GM12878 (cell line): ENCODE measurements at regions not wholly inside any gene's neighbourhood (a gene's known extent, or its start where the extent isn't known, plus 50 kb on each side); places are given as distances from the start of the nearest gene placed in this dataset.

Experiments used
- ATAC-seq: fragments of 200-7000 bp; cut with Tn5 transposase; 3 replicates; pipeline ENCODE4 v1.9.1; 2020; ENCODE audit warnings: mild to moderate bottlenecking, moderate library complexity
- BruUV-seq: library from RNA; stranded (reverse); fragments of 400-500 nt; replicated peaks from 2 replicates; lab custom pipeline; 2021; lab: Mats Ljungman, UMichigan
- CTCF ChIA-PET: fragments of 300-600 bp; sonication (Branson Sonifier 250); formaldehyde crosslinking; extraction: SDS; loops from one replicate; lab custom pipeline; 2021; ENCODE audit warnings: inconsistent platforms; lab: Yijun Ruan, JAX
- POLR2A ChIA-PET: fragments of 350-600 bp; formaldehyde crosslinking; extraction: SDS; loops from one replicate; lab custom pipeline; 2021; ENCODE audit warnings: inconsistent platforms; lab: Charles Lee
- RAD21 ChIA-PET: fragments of 300-600 bp; sonication (Branson Sonifier 250); formaldehyde crosslinking; loops from one replicate; lab custom pipeline; 2023; ENCODE audit warnings: antibody characterized with exemption; ENCODE audit not compliant: unreplicated experiment; lab: Charles Lee
- SMC1A ChIA-PET: fragments of 300-600 bp; sonication (Branson Sonifier 250); formaldehyde crosslinking; loops from one replicate; lab custom pipeline; 2023; ENCODE audit not compliant: unreplicated experiment, uncharacterized antibody; lab: Charles Lee
- DNase-seq: peaks from one replicate; pipeline ENCODE4 v3.0.0-alpha.2; 2011; ENCODE audit warnings: low read depth, low spot score
- FAIRE-seq: peaks from 3 replicates; lab custom pipeline; 2011; peaks lifted over from hg19 to GRCh38; lab: Jason Lieb, UNC
- H2AFZ ChIP-seq: 2 replicates; pipeline ENCODE4 v1.6.0; 2011; ENCODE audit warnings: low read depth, low read length, control low read depth; ENCODE audit not compliant: control insufficient read depth
- H3K27ac ChIP-seq: 2 replicates; pipeline ENCODE4 v1.5.1; 2011; ENCODE audit warnings: control low read depth; ENCODE audit not compliant: control insufficient read depth, insufficient read depth
- H3K27me3 ChIP-seq, 2 experiments: replicated peaks in 1 of 2; 2 replicates each; pipeline versions ENCODE4 v1.6.0 to v1.6.1; 2011; ENCODE audit warnings: low read length in 1 of 2; ENCODE audit not compliant: control insufficient read depth in 2 of 2, insufficient read depth in 2 of 2
- H3K36me3 ChIP-seq, 2 experiments: 2 replicates each; pipeline ENCODE4 v1.5.1; 2011; ENCODE audit warnings: low read length in 1 of 2; ENCODE audit not compliant: control insufficient read depth in 2 of 2, insufficient read depth in 2 of 2
- H3K4me1 ChIP-seq: 2 replicates; pipeline ENCODE4 v1.6.1; 2011; ENCODE audit warnings: mild to moderate bottlenecking, low read length, moderate library complexity, mixed read lengths; ENCODE audit not compliant: control insufficient read depth, insufficient read depth
- H3K4me2 ChIP-seq: 2 replicates; pipeline ENCODE4 v1.6.0; 2011; ENCODE audit warnings: control low read depth; ENCODE audit not compliant: control insufficient read depth, insufficient read depth
- H3K4me3 ChIP-seq: fragments of 200-600 bp; sonication (generic); 2 replicates; pipeline ENCODE4 v1.5.1; 2016
- H3K79me2 ChIP-seq: 2 replicates; pipeline ENCODE4 v1.6.0; 2011; ENCODE audit warnings: low read length; ENCODE audit not compliant: control insufficient read depth, insufficient read depth
- H3K9ac ChIP-seq: 2 replicates; pipeline ENCODE4 v1.8.0; 2011; ENCODE audit warnings: low read length, control low read depth, mixed read lengths; ENCODE audit not compliant: control insufficient read depth, insufficient read depth
- H3K9me3 ChIP-seq: replicated peaks from 3 replicates; pipeline ENCODE4 v1.5.1; 2011; ENCODE audit warnings: mild to moderate bottlenecking, low read length; ENCODE audit not compliant: control insufficient read depth, insufficient read depth
- H4K20me1 ChIP-seq: 2 replicates; pipeline ENCODE4 v1.6.0; 2011; ENCODE audit not compliant: control insufficient read depth, insufficient read depth
- BACH1 ChIP-seq: fragments of 450-650 bp; IDR thresholded peaks from 2 replicates; pipeline ENCODE4 v1.6.1; 2017; ENCODE audit warnings: mild to moderate bottlenecking, borderline replicate concordance
- RCOR1 ChIP-seq: conservative IDR thresholded peaks from 2 replicates; pipeline ENCODE4 v1.6.1; 2012; ENCODE audit warnings: low read depth, low read length, improper control_type of control experiment
- TBL1XR1 ChIP-seq: IDR thresholded peaks from 2 replicates; pipeline ENCODE4 v1.6.1; 2012; ENCODE audit warnings: low read depth, low read length, improper control_type of control experiment
- YY1 ChIP-seq: IDR thresholded peaks from 2 replicates; pipeline ENCODE4 v1.6.1; 2011; ENCODE audit warnings: low read depth, mild to moderate bottlenecking, low read length
- ZNF217 ChIP-seq: fragments of 450-650 bp; IDR thresholded peaks from 2 replicates; pipeline ENCODE4 v1.6.1; 2017; ENCODE audit warnings: antibody characterized with exemption, mild to moderate bottlenecking
- WGBS: methylation state at CpG from one replicate; pipeline ENCODE4 v1.1.6; 2016; ENCODE audit warnings: low lambda C conversion rate; ENCODE audit not compliant: insufficient replicate concordance, insufficient coverage; ENCODE audit errors: missing lambda C conversion rate; 5-methylcytosine and 5-hydroxymethylcytosine counted together
- in situ Hi-C: fragments of 300-500 bp; cut with MboI; formaldehyde crosslinking; loops from 9 replicates; pipeline ENCODE4 v1.14.3; 2018; ENCODE audit warnings: mixed read lengths
- intact Hi-C: fragments of 100-400 bp; cut with micrococcal nuclease; formaldehyde crosslinking; loops from one replicate; pipeline ENCODE4 v1.14.2; 2022; ENCODE audit not compliant: unreplicated experiment
- TF ChIP-seq, protein P1 (sequence below): fragments of 150-350 bp; IDR thresholded peaks from 2 replicates; pipeline ENCODE4 v1.6.1; 2016; ENCODE audit warnings: low read depth, low read length

DNA sequence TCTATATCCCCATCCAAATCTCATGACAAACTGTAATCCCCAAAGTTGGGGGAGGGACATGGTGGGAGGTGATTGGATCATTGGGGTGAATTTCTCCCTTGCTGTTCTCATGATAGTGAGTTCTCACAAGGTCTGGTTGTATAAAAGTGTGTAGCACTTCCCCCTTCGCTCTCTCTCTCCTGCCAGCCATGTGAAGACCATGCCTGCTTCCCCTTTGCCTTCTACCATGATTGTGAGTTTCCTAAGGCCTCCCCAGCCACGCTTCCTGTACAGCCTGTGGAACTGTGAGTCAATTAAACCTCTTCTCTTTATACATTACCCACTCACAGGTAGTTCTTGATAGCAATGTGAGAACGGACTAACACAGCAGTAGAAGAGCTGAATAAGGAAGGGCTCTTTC is 62.6 kb upstream of the VASH1 start:
- in situ Hi-C loops = no loop called here
- no peak for FAIRE-seq
- Histone ChIP-seq H3K36me3 (no peaks in the 10 kb centered on the region), H3K4me1 (no peaks in the 10 kb centered on the region), H3K79me2 (no peaks in the 10 kb centered on the region), H3K27me3 (no peaks in the 10 kb centered on the region), H3K27ac (no peak overlapping the region), H3K4me2 (no peak overlapping the region), H4K20me1 (no peaks in the 10 kb centered on the region), H2AFZ (no peak overlapping the region), H3K9ac (no peak overlapping the region), H3K9me3 (no peaks in the 10 kb centered on the region), H3K4me3 (no peak overlapping the region)
- 33% methylated on average over 3 of the region's 3 CpGs for WGBS
- ChIA-PET SMC1A (no interaction called here), POLR2A (no interaction called here), RAD21 (no interaction called here), CTCF (interaction anchor here (4.9 kb wide), 1 partner anchor 12 kb away, joined by 23 read pairs; no protein-coding TSS in a partner anchor)
- intact Hi-C loops = no loop called here
- TF ChIP-seq RCOR1 = no peak
- no peak for TF ChIP-seq BACH1
- TF ChIP-seq, protein P1, sequence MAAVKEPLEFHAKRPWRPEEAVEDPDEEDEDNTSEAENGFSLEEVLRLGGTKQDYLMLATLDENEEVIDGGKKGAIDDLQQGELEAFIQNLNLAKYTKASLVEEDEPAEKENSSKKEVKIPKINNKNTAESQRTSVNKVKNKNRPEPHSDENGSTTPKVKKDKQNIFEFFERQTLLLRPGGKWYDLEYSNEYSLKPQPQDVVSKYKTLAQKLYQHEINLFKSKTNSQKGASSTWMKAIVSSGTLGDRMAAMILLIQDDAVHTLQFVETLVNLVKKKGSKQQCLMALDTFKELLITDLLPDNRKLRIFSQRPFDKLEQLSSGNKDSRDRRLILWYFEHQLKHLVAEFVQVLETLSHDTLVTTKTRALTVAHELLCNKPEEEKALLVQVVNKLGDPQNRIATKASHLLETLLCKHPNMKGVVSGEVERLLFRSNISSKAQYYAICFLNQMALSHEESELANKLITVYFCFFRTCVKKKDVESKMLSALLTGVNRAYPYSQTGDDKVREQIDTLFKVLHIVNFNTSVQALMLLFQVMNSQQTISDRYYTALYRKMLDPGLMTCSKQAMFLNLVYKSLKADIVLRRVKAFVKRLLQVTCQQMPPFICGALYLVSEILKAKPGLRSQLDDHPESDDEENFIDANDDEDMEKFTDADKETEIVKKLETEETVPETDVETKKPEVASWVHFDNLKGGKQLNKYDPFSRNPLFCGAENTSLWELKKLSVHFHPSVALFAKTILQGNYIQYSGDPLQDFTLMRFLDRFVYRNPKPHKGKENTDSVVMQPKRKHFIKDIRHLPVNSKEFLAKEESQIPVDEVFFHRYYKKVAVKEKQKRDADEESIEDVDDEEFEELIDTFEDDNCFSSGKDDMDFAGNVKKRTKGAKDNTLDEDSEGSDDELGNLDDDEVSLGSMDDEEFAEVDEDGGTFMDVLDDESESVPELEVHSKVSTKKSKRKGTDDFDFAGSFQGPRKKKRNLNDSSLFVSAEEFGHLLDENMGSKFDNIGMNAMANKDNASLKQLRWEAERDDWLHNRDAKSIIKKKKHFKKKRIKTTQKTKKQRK = no peak
- no peak for TF ChIP-seq TBL1XR1
- TF ChIP-seq ZNF217 = no peak
- no peak for TF ChIP-seq YY1
- no peak for ATAC-seq
- no peak for DNase-seq
- BruUV-seq = no TSS peak
